ENCODE measurements at regions not wholly inside any gene's neighbourhood (a gene's known extent, or its start where the extent isn't known, plus 50 kb on each side); places are given as distances from the start of the nearest gene placed in this dataset.
A peak's percentile ranks its signal among the peaks of the same experiment; 100 is the strongest.

DNA sequence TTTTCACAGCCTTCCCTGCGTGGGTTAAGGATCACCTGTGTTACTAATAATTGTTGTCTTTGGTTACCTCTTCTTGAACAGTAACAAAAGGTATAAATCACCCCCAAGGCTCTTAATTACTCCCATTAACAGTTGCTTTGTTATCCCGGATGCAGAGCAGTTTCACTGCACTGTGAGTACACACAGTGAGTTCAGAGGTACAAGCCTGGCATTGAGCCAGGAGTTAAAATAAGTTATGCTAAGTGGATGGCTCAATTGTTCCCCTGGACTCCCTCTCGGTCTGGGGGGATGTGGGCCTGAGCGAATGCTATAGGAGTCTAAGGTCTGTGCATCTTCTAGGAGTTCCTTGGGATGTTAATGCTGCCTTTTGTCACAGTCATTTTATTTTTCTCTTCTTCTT, 258.3 kb downstream of the ATG4C start:
- no peak for DNase-seq

DNA sequence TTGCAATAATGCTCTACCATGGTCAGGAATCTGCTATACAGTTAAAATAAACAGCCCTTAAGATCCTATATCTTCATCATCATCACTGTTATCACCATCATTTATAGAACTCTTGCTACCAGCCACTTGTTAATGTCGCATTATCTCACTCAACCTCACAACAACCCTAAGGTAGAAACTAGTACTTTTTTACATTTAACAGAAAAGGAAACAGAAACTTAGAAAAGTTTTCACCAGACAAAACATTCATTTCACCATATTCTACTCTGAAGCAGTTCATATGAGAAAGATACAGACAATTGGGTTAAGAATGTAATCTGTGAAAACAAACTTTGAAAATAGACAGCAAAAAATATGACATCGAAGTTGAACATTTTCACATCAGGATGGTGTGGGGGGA, 262.6 kb downstream of the ATG4C start:
- no peak for DNase-seq

- DNase-seq, result no peak
Measured at GRCh38 chr1:63049135-63049534, 265.2 kb downstream of the ATG4C start.

DNA sequence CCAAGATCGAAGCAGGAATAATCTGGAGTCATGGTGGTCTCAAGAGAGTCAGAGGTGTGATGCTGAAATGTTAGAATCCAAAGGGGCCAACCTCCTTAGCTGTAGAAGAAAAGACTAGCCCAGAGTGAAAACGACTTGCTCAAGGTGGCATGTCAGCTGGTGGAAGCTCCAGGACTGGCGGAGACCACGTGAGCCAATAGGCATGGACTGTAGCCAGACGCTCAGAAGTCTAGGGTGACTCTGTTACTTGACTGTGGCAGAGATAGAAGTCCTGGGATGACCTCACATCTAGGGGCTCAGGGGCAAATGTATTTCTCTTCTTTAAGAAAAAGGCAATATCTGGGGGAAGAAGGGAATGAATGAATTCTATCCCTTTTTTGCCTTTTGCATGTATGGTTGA, 267.4 kb downstream of the ATG4C start:
- DNase-seq, result no peak

- no peak for DNase-seq
Measured at GRCh38 chr1:63051886-63052285, 268.0 kb downstream of the ATG4C start.

DNA sequence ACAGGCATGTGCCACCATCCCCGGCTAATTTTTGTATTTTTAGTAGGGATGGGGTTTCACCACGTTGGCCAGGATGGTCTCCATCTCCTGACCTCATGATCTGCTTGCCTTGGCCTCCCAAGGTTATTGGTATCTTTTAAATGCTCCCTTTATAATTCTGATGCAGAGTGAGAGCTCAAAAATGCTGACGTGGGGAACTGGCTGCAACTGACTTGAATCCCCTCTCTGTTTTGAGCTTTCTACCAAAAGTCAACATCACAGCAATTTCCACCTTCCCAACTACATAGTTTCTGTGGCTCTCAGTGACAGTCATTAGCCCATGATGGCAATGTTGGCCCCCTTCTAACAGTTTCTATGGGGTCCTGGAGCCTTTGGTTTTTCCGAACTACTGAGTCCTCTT, 268.2 kb upstream of the FOXD3 start:
- DNase-seq, result no peak

GRCh38 chr1:63063367-63063766, 259.0 kb upstream of the FOXD3 start:
- peak in 1 of 5 experiments; percentile 6 for DNase-seq

DNA sequence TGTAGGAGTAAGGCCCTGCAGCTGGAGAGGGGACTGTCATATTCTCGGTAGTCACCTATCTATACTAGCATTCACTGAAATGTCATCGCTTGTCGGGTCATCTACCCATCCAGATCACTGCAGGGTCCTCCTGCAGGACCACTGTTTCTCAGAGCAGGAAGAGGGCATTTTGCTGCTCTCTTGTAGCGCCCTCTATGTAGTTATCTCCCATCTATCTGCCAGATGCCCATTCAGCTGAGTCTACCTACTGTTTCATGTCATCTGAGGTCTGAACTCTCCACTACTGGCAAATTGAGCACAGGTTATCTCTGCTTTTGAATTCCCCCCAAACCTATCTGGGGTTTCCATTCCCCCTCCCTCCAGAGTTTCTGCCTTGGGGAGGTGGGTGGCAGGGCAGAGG, 258.2 kb upstream of the FOXD3 start:
- DNase-seq, result no peak

DNA sequence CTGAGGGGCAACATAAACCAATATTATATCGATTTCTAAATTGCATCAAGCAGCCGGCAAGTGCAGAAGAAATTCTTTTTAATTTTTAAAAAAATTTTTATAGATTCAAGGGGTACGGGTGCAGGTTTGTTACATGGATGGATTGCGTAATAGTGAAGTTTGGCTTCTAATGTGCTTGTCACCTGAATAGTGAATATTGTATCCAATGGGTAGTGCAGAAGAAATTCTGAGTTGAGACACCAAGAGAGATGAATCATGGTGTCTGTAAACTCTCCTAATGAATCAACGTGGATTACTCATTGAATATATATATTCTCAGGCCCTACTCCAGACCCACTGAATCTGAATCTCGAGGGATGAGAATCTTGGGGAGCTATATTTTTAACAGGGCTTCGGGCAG, 253.7 kb upstream of the FOXD3 start:
- no peak for DNase-seq

- no peak for DNase-seq
Measured at GRCh38 chr1:63069214-63069613, 253.2 kb upstream of the FOXD3 start.

DNA sequence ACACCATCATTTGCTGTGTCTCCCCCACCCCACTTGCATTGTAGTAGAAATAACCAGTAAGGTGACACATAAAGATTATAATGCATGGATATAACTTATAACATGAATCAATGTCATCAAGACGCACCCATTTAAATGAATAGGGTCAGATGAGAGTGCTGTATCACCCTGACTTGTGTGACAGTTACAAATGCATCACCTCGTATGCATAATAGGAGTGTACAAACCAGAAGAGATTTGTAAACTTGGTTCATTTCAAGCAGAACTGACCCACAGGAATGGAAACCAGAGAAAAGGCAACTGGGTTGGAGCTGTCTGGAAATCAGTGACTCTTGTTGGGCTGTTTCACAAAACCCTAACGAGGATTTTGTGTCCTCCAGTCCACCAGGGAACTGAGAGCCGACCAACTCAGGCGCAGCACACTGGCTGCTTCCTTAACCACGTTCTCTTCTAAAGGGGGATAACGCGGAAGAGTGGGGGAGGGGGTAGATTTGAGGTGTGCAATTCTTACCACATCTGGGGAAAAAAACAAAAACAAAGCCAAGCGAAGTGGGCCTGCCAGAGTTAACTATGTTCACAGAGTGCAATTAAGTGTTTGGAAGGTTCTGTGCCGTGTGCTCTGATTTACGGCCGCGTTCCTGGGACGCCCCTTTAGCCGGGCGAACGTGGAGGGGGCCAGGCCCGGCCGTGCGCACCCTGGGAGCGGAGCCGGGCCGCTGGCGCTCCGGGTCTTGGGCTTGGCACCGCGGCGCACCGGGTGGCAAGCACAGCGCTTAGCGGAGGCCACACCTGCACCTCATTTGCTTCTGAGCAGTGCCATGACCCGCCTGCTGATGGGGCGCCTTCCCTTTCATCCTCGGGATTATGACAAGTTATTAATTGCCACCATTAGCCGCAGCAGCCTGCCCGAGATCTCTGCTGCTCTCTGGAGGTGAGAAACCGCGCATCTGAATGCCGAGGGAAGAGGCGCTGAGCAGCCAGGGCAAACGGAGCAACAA, 248.8 kb upstream of the FOXD3 start:
- no peak for DNase-seq

DNA sequence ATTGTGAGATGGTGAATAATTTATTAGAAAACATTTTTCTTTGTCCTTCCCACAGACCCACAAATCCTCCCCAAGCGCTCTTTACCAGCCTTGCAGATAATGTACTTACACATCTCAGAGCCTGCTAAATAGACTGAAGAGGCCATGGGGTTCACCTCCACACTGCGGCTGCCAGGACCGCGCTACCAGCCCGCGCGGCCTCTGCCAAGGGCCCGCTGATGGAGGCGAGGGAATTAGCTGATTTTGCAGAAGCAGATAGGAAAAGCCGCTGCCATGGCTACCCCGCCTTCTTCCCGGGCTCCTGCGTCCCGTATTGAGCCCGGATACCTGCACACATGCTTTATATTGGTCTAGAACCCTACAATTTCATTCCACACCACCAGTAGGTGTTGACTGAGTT, 248.0 kb upstream of the FOXD3 start:
- DNase-seq, result no peak

GRCh38 chr1:63082766-63083165, 239.6 kb upstream of the FOXD3 start:
- no peak for DNase-seq

DNA sequence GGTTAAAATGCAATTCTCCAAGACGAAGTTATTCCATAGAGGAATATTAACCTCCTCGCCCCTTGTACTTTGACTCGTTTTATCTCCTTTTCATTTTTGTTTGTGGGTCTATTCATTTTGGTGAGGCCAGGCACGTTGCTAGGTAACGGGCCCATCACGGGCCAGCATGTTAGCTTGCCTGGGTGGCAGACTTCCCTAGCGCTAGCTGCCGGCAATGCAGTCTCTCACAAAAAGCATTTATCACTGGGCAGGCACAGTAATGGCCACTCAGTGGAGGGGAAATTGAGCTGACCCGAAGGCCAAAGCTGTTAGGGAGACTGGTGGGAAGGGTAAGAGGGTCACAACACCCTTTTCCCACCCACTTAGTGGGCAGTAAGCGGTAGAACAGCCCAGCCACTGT, 234.4 kb upstream of the FOXD3 start:
- no peak for DNase-seq

DNA sequence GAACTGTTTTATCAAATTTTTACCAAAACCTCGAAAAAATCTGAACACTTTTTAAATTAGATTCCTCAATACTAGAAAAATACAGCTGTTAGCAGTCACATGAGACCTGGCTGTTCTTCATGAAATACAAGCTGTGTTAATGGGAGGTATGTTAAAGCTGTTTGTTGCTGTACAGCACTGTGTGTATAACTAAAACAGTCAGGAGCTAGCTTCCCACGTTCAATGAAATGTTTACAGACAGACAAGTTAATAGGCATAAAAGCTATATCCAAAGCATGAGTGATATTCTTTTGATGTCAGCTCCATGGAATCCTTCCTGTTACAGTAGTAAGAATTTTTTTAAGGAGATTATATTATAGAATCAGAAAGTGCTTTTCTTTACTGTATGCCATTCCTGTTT, 223.2 kb upstream of the FOXD3 start:
- no peak for DNase-seq

GRCh38 chr1:63101336-63101735, 221.0 kb upstream of the FOXD3 start:
- no peak for DNase-seq

GRCh38 chr1:63103682-63104081, 218.7 kb upstream of the FOXD3 start:
- no peak for DNase-seq

GRCh38 chr1:63107066-63107465, 215.3 kb upstream of the FOXD3 start:
- DNase-seq, result no peak

DNA sequence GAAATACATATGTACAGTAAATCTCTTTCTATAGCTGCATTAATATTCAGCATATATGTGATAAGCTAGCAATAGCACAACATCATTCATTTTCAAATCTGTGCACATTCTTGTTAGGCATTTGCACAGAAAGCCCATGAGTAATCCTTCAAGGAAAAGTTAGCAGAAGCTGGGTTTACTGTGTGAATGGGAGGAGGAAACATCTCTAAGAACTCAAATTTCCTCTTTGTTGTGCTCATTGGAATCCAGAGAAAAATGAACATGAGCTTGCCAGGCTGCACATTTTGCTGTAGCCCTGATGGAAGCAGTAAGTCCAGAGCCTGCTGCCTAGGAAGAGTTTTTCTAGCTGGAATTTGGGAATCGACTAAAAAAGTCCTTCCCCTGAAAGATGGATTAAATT, 214.2 kb upstream of the FOXD3 start:
- no peak for DNase-seq

- peak in 1 of 5 experiments; percentile 84 for DNase-seq
Measured at GRCh38 chr1:63112155-63112900, 210.0 kb upstream of the FOXD3 start.

DNA sequence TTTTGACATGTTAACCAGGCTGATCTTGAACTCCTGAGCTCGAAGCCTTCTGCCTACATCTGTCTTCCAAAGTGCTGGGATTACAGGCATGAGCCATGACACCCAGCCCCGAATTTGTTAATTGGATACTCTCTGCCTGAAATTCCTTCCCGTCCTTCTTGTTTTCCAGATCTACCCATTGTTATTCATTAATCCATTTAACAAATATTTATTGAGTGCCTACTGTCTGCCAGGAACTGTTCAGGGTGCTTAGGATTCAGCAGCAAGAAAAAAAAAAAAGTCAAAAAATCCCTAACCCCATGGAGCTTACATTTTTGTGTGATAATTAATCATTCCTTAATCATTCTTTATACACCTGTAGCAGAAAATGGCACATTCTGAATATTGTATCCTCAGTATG, 206.8 kb upstream of the FOXD3 start:
- no peak for DNase-seq

DNA sequence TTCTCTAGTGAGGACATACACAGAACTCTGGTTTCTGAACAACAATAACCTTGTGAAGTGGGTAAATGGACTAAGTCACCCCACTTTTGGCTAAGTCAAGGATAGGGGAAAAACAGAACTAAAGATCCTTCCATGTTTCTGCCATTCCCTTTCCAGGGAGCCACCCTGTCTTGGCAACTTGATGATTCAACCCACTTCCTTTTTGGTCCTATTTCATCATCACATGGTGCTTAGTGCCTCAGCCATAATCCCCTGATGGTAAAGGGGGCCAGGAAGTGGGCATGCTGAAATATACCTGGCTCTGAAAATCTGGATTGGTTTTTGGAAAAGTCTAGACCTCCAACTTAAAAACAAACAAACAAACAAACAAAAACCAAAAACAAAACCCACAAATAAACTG, 206.4 kb upstream of the FOXD3 start:
- DNase-seq, result no peak

DNA sequence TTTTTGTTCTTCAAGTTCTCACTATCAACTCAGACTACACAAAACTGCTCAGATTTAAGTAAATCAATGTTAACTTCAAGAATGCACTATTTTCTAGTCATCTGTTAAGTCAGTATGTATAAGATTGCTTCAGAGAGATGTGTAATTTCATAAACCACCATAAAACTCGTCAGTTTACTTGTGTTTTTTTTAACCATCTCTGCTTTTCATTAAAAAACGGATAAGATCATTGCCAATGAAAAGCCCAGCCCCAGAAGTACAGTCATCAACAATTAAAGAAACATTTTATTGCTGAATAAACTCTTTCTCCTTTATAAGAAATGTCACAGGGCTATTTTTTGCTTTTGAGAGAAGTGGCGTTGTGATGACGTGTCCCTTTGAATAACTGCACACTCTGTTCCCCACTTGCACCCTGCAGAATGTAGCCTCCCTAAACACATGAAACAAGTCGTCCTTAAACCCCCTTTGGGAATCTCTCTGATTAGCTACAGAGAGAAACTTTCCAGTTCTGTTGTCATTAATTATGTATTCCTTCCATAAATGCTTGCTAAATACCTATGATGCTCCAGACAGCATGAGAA, 202.7 kb upstream of the FOXD3 start:
- DNase-seq, result no peak

- DNase-seq, result peak in 1 of 5 experiments; percentile 20
Measured at GRCh38 chr1:63122079-63122478, 200.3 kb upstream of the FOXD3 start.

Measured in T-helper 2 cell (primary cell).